HuH-7 (cell line): ENCODE measurements at regions not wholly inside any gene's neighbourhood (a gene's known extent, or its start where the extent isn't known, plus 50 kb on each side); places are given as distances from the start of the nearest gene placed in this dataset.
"Not testable (repeated sequence)": the region's sequence is repeated elsewhere in the genome, so short reads cannot be mapped to it uniquely, and the experiment has no call there.

Source experiments
- DNase-seq: peaks from one replicate; pipeline ENCODE4 v3.0.0; 2011; ENCODE audit warnings: low spot score

DNA sequence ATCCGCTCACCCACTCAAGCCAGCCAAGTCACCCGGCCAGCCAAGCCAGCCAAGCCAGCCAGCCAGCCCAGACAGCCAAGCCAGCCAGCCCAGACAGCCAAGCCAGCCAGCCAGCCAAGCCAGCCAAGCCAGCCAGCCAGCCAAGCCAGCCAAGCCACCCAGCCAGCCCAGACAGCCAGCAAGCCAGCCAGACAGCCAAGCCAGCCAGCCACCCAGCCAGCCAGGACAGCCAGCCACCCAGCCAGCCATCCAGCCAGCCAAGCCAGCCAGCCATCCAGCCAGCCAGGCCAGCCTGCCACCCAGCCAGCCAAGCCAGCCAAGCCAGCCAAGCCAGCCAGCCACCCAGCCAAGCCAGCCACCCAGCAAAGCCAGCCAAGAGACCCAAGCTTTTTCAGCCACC lies 316.8 kb upstream of the PLGLB2 start:
- DNase-seq, result not testable (repeated sequence)

- DNase-seq, result not testable (repeated sequence)
Measured at GRCh38 chr2:87432711-87433453, 315.0 kb upstream of the PLGLB2 start.

GRCh38 chr2:87436007-87436406 lies 311.9 kb upstream of the PLGLB2 start:
- DNase-seq, result not testable (repeated sequence)

DNA sequence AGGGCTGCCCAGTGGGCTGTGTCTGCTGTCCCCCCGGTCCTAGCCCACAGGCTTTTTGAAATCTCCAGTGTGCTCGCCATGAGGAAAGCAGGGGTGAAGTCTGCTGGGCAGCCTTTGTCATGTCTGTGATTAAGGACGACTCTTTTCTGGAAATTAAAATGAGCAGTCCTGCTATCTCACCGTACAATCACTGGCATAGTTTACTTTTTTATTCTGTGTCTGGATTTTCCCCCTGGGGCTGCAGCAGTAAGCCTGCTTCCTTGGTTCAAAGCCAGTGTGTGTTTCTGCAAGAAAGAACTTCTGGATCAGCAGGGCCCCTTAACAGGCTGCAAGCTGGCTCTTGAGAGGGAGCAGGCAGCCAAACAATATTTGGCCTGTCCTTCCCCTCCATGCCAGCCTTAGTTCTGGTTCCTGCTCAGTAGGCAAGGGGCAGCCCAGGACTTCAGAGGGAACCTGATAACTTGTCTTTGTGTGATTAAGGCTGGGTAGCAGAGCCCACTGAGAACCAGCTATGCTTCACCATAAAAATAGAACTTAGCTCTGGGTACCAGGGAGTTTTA lies 310.1 kb upstream of the PLGLB2 start:
- DNase-seq, result not testable (repeated sequence)

- not testable (repeated sequence) for DNase-seq
Measured at GRCh38 chr2:87438780-87439454, 309.0 kb upstream of the PLGLB2 start.

DNA sequence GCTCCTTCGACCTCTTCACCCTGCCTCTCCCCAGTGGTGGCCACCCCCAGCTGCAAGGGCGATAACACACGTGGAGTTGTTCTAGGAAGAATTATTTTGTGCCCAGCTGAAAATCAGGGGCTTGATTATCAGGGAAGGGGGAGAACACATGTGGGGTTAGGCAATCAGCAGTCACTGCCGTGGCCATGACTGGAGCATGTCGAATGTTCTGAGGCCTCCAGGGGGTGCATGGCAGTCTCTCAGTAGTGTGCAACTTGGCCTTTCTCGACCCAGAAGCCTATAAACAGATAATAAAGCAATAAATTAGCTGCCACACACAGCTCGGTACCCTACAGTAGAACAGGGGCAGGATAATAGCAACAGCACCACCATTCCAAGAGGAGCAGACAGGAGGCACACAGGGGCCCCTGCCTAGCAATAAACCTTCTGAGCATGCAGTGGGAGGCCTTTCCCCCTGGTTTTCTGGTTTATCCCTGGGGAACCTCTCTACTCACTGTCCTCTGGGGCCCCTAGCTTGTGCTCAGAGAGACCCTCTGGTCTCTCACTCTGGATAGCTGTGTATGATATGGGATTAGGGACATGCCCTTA lies 308.2 kb upstream of the PLGLB2 start:
- peak; percentile 10 for DNase-seq

- DNase-seq, result not testable (repeated sequence)
Measured at GRCh38 chr2:87440650-87441049, 307.2 kb upstream of the PLGLB2 start.

GRCh38 chr2:87441375-87441774 lies 306.5 kb upstream of the PLGLB2 start:
- DNase-seq, result not testable (repeated sequence)

- not testable (repeated sequence) for DNase-seq
Measured at GRCh38 chr2:87442983-87443577, 304.8 kb upstream of the PLGLB2 start.

- DNase-seq, result not testable (repeated sequence)
Measured at GRCh38 chr2:87444951-87445350, 302.9 kb upstream of the PLGLB2 start.

DNA sequence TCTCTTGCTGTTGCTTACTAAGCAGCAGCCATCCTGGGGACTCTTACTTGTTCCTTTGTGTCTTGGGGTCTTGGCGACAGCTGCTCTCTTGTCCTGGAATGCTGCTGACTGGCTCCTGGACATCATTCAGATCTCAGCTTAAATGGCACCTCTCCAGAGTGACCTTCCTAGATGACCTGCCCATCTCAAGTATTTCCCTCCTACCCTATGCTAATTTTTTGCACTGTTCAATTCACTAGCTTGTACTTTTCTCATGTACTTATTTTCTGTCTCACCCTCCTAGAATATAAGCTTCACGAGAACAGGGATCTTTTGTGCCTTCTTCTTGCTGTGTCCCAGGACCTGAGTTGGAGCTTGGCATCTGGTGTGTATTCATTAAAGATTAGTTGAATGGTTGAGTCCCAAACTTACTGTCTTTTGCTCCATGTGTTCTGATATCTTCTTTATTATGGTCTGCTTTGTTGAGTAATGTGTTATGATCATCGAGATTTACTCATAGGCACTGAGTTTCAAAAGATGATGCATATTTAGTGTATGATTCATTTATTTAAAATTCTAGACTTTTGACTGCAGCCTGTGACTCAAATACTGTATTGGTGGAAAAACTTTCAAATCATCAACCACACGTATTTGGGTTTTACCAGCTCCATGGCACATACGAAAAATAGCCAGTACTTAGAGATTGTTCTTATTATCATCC lies 302.1 kb upstream of the PLGLB2 start:
- not testable (repeated sequence) for DNase-seq

DNA sequence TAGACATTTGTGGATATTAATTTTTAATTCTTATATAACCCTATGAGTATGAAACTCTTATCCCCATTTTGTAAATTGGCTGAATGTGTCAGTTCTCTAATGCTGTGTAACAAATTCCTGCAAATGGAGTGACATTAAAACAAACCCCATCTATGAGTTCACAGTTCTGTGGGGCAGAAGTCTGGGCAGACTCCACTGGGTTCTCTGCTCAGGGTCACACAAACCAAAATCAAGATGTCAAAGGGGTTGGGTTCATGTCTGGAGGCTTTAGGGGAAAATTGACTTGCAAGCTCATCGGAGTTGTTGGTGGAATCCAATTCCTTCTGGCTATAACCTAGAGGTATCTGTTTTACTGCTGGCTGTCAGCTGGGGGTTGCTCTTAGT lies 301.6 kb upstream of the PLGLB2 start:
- not testable (repeated sequence) for DNase-seq

DNA sequence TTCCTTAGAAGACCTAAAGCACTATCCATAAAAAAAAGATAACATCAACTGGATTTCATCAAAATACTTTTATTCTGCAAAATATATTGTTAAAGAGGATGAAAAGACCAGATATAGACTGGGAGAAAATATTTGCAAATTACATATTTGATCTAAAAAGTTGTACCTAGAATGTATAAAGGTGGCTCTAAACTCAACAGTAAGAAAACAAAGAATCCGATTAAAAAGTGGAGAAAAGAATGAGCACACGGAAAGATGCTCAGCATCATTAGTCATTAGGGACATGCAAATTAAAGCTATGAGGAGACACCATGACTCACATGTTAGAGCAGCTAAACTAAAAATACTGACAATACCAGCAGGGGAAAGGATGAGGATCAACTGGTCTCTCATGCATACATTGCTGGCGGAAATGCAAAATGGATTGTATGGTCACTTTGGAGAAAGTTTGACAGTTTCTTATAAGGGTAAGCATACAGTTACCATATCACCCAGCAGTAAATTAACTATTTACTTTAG lies 298.4 kb upstream of the PLGLB2 start:
- not testable (repeated sequence) for DNase-seq

GRCh38 chr2:87452193-87452592 lies 295.7 kb upstream of the PLGLB2 start:
- DNase-seq, result not testable (repeated sequence)

- DNase-seq, result not testable (repeated sequence)
Measured at GRCh38 chr2:87452861-87453260, 295.0 kb upstream of the PLGLB2 start.

GRCh38 chr2:87453965-87454364 lies 293.9 kb upstream of the PLGLB2 start:
- not testable (repeated sequence) for DNase-seq

DNA sequence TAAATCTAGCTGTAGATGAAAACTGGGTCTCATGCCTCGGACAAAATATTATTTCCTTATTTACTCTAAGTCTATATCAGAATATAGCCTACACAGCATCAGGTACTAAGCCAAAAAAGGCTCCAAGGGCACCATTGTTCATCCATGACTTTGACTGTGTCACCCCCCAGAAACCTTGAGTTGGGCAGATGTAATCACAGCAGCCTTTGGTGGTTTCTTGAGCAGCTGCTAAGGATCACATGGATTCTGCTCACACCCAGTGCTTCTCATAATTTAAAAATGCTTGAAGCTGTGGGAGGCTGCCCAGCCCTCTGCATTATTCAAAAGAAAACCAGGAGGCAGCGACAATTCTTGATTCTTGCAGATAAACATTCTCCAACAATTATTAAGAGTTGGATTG lies 293.5 kb upstream of the PLGLB2 start:
- not testable (repeated sequence) for DNase-seq

DNA sequence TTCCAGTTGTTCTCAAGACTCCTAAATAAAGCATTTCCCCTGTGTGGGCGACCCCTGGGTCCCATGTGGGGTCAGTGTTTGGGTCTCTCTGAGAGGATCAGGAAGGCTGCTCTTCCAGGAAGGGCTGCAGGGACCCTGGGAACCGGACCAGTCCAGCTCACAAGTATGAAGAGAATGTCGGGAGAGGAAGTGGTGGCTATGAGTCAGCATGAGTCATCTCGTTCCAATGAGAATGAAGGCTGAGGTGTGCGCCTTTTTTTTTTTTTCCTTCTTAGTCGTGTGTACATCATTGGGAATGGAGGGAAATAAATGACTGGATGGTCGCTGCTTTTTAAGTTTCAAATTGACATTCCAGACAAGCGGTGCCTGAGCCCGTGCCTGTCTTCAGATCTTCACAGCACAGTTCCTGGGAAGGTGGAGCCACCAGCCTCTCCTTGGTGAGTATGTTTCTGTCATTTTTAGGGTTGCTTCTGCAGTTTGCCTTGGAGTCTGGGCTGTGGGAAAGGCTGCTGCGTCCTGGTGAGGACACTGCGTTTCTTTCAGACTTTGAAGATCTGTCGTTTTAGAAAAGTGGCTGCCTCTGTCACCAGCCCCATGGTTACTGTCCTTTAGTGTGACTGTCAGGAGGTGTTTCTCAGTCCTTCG lies 292.6 kb upstream of the PLGLB2 start:
- DNase-seq, result not testable (repeated sequence)

DNA sequence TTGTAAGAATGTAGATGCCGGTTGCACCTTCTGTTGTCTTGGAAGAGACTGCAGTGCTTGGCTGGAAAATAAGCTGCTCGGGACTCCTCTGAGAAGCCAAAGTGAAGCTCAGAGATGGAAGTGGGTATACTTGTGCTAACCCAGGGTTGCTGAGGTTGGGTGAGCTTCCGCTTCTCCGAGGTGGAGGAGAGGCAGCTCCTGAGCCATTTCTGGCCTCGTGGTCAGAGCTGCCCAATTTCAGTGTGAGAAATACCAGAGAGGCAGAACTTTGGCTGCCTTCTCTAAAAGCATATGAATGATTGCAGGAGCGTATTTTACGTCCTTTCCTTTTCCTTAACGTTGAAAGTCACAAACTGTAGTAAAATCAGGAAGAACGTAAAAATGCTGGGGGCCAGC lies 292.0 kb upstream of the PLGLB2 start:
- not testable (repeated sequence) for DNase-seq

DNA sequence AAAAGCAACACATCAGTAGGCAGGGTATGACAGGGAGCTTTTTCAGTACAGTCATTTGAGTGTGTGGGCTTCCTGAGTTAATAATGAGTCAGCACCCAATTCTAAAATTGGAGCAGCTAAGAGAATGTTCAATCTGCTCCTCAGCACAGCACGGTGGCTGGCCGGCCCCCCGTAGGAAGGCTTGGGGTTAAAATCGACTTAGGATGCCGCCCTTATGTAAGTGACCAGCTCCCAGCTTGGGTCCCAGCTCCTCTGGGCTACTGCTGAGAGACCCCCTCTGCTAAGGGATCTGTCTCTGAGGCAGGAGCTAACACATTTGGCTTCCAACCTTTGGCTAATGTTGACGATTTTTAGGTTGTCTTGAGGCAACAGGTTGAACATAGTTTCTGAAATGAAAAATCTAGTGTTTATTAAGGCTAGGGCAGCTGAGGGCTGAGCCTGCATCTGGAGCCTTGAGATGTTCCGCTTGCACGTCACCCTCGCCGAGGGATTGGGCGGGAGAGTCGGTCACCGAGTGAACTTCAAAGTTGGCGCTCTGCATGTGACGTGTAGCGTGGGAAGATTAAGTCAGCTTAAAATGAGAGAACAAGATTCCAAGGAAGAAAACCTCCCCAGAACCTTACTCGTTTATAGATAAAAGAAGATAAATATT lies 291.3 kb upstream of the PLGLB2 start:
- not testable (repeated sequence) for DNase-seq
